ENCODE measurements at regions not wholly inside any gene's neighbourhood (a gene's known extent, or its start where the extent isn't known, plus 50 kb on each side); places are given as distances from the start of the nearest gene placed in this dataset.
"Not testable (repeated sequence)": the region's sequence is repeated elsewhere in the genome, so short reads cannot be mapped to it uniquely, and the experiment has no call there.

DNA sequence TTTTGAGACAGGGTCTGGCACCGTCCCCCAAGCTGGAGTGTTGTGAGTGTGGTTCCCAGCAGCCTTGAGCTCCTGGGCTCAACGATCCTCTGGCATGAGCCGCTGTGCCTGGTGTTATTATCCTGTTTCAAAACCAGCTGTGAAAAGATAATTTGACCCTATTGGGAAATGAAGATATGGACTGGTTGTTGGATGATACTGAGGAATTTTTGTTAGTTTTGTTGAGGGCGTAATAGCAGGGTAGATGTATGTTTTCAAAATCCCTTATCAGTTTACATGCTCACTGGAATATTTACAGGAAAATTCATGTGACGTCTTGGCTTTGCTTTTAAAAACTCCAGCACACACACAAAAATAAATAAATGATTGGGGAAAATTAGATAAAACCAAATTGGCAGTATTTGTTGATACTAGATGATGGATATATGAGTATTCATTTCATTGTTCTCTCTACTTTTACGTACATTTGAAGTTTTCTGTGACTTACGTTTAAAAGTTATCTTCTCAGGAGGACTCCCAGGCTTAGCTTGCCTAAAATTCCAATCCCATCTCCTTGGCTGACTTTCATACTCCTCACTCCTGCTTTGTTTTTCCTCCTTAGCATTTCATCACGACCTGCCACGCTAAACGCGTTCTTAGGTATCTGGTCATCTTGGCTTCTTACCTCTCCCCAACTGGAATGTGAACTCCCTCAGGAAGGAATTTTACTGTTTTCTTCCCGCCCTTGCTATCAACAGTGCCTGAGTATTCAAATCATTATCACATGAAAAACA, 56.8 kb upstream of the TFRC start:
- Histone ChIP-seq H3K27me3 (ENCODE audit: control insufficient read depth in 1 of 2, insufficient read depth in 2 of 2, low read length in 2 of 2) (no peaks in the 10 kb centered on the region), H3K4me1 (ENCODE audit: control insufficient read depth in 1 of 2, insufficient read depth in 2 of 2, low read length in 2 of 2) (peaks cover 0 to 8% of the 10 kb centered on the region in 2 donors), H3K4me3 (ENCODE audit: low read depth in 1 of 2, low read length in 2 of 2) (no peak overlapping the region), H3K36me3 (ENCODE audit: control insufficient read depth in 1 of 2, insufficient read depth in 2 of 2, low read length in 2 of 2) (no peaks in the 10 kb centered on the region), H3K9ac (ENCODE audit: low read depth in 1 of 2, low read length in 2 of 2) (no peak overlapping the region), H3K9me3 (ENCODE audit: control insufficient read depth in 1 of 2, low read length in 2 of 2) (no peaks in the 10 kb centered on the region), H3K27ac (ENCODE audit: low read depth, low read length) (no peak overlapping the region)

DNA sequence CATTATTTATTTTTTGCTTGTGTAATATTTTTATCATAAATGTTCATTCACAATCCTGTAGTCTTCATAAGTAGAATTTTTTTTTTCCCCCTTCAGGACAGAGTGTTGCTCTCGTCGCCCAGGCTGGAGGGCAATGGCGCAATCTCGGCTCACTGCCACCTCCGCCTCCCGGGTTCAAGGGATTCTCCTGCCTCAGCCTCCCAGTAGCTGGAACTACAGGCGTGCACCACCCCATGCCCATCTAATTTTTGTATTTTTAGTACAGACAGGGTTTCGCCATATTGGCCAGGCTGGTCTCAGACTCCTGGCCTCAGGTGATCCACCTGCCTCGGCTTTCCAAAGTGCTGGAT, 54.7 kb upstream of the TFRC start:
- not testable (repeated sequence) for H3K9me3 ChIP-seq (ENCODE audit: control insufficient read depth in 1 of 2, low read length in 2 of 2); H3K27me3 ChIP-seq (ENCODE audit: control insufficient read depth in 1 of 2, insufficient read depth in 2 of 2, low read length in 2 of 2); H3K4me1 ChIP-seq (ENCODE audit: control insufficient read depth in 1 of 2, insufficient read depth in 2 of 2, low read length in 2 of 2); H3K27ac ChIP-seq (ENCODE audit: low read depth, low read length); H3K4me3 ChIP-seq (ENCODE audit: low read depth in 1 of 2, low read length in 2 of 2); H3K36me3 ChIP-seq (ENCODE audit: control insufficient read depth in 1 of 2, insufficient read depth in 2 of 2, low read length in 2 of 2); H3K9ac ChIP-seq (ENCODE audit: low read depth in 1 of 2, low read length in 2 of 2)

- Histone ChIP-seq H3K27ac (ENCODE audit: low read depth, low read length) (no peak overlapping the region), H3K27me3 (ENCODE audit: control insufficient read depth in 1 of 2, insufficient read depth in 2 of 2, low read length in 2 of 2) (no peaks in the 10 kb centered on the region), H3K4me3 (ENCODE audit: low read depth in 1 of 2, low read length in 2 of 2) (no peak overlapping the region), H3K36me3 (ENCODE audit: control insufficient read depth in 1 of 2, insufficient read depth in 2 of 2, low read length in 2 of 2) (no peaks in the 10 kb centered on the region), H3K9me3 (ENCODE audit: control insufficient read depth in 1 of 2, low read length in 2 of 2) (no peaks in the 10 kb centered on the region), H3K4me1 (ENCODE audit: control insufficient read depth in 1 of 2, insufficient read depth in 2 of 2, low read length in 2 of 2) (no peaks in the 10 kb centered on the region), H3K9ac (ENCODE audit: low read depth in 1 of 2, low read length in 2 of 2) (no peak overlapping the region)
Measured at GRCh38 chr3:196135693-196136639, 54.1 kb upstream of the TFRC start.

GRCh38 chr3:196134691-196135090, 52.8 kb upstream of the TFRC start:
- H3K4me3 ChIP-seq (ENCODE audit: low read depth in 1 of 2, low read length in 2 of 2), result no peak overlapping the region
- H3K27ac ChIP-seq (ENCODE audit: low read depth, low read length), result no peak overlapping the region
- no peaks in the 10 kb centered on the region for H3K36me3 ChIP-seq (ENCODE audit: control insufficient read depth in 1 of 2, insufficient read depth in 2 of 2, low read length in 2 of 2)
- H3K4me1 ChIP-seq (ENCODE audit: control insufficient read depth in 1 of 2, insufficient read depth in 2 of 2, low read length in 2 of 2), result no peaks in the 10 kb centered on the region
- no peak overlapping the region for H3K9ac ChIP-seq (ENCODE audit: low read depth in 1 of 2, low read length in 2 of 2)
- no peaks in the 10 kb centered on the region for H3K27me3 ChIP-seq (ENCODE audit: control insufficient read depth in 1 of 2, insufficient read depth in 2 of 2, low read length in 2 of 2)
- no peaks in the 10 kb centered on the region for H3K9me3 ChIP-seq (ENCODE audit: control insufficient read depth in 1 of 2, low read length in 2 of 2)

DNA sequence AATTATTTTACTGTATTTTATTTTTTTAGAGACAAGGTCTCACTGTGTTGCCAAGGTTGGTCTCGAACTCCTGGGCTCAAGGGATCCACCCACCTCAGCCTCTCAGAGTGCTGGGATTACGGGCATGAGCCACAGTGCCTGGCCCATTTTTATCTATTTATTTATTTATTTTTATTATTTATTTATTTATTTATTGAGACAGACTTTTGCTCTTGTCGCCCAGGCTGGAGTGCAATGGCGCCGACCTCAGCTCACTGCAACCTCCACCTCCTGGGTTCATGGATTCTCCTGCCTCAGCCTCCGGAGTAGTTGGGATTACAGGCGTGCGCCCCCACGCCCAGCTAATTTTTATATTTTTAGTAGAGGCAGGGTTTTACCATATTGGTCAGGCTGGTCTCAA, 52.0 kb upstream of the TFRC start:
- H3K36me3 ChIP-seq (ENCODE audit: control insufficient read depth in 1 of 2, insufficient read depth in 2 of 2, low read length in 2 of 2); H3K4me1 ChIP-seq (ENCODE audit: control insufficient read depth in 1 of 2, insufficient read depth in 2 of 2, low read length in 2 of 2); H3K9ac ChIP-seq (ENCODE audit: low read depth in 1 of 2, low read length in 2 of 2); H3K27me3 ChIP-seq (ENCODE audit: control insufficient read depth in 1 of 2, insufficient read depth in 2 of 2, low read length in 2 of 2); H3K9me3 ChIP-seq (ENCODE audit: control insufficient read depth in 1 of 2, low read length in 2 of 2); H3K27ac ChIP-seq (ENCODE audit: low read depth, low read length); H3K4me3 ChIP-seq (ENCODE audit: low read depth in 1 of 2, low read length in 2 of 2): not testable (repeated sequence)

DNA sequence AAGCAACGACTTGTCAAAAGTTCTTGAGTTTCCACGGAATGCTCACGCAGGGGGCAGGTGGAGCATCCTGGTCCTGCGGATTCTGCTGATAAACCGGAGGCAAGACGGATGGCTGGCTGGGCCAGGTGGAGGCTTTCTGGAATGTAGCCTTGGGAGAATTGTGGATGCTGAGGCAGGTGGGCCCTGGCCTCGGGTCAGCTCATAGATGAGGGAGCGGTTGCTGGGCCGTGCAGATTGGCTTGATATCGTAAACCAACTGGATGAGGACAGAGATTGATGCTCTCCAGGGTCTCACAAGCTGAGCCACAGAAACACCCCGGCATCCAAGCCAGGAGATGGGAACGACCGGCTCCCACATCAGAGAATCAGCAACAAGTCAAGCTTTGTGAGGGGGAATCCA, 50.0 kb upstream of the TFRC start:
- peaks cover 9 to 13% of the 10 kb centered on the region in 2 donors for H3K4me1 ChIP-seq (ENCODE audit: control insufficient read depth in 1 of 2, insufficient read depth in 2 of 2, low read length in 2 of 2)
- H3K4me3 ChIP-seq (ENCODE audit: low read depth in 1 of 2, low read length in 2 of 2), result no peak overlapping the region
- no peaks in the 10 kb centered on the region for H3K9me3 ChIP-seq (ENCODE audit: control insufficient read depth in 1 of 2, low read length in 2 of 2)
- H3K27ac ChIP-seq (ENCODE audit: low read depth, low read length), result no peak overlapping the region
- H3K27me3 ChIP-seq (ENCODE audit: control insufficient read depth in 1 of 2, insufficient read depth in 2 of 2, low read length in 2 of 2), result no peaks in the 10 kb centered on the region
- H3K9ac ChIP-seq (ENCODE audit: low read depth in 1 of 2, low read length in 2 of 2), result no peak overlapping the region
- H3K36me3 ChIP-seq (ENCODE audit: control insufficient read depth in 1 of 2, insufficient read depth in 2 of 2, low read length in 2 of 2), result no peaks in the 10 kb centered on the region

All from duodenal mucosa (tissue), 2 donors.